ENCODE measurements at regions not wholly inside any gene's neighbourhood (a gene's known extent, or its start where the extent isn't known, plus 50 kb on each side); places are given as distances from the start of the nearest gene placed in this dataset.

DNA sequence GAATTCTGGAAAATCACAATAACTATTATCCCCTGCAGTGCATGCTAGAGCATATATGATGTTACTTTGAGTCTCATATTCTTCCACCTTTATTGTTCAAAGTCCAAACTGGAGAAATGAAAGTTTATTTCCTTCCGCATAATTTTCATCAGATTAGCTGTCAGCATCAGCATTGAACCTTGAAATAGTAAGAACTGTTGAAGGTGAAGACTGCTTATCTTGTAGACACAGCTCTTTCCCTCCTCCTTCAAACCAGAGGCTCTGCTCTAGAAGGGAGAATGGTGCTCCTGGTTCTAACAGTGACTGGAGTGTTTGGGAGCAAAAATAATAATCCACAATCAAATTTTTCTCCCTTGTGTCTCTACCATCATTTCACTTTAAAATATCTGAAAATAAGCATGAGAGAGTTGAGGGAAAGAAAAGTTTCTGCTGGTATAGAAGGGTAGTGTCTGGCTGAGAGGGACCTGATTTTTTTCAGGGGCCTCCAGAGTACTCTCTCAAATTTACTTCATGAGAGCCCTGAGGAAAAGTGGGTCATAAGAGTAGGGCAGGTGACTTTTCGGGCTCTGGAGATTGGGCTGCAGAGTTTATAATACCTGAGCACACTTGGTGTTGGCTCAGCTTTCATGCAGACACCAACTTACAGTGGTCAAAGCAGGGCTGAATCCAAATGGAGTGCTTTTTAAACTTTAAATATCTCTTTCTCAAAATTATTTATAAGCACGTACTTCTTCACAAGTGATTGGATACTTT, 170.4 kb downstream of the ZDHHC21 start:
- Histone ChIP-seq H3K36me3 (no peaks in the 10 kb centered on the region), H3K27ac (peak overlapping the region in 1 of 4 donors; percentile 16), H3K4me3 (no peak overlapping the region), H3K4me1 (no peaks in the 10 kb centered on the region), H3K9me3 (no peaks in the 10 kb centered on the region), H3K27me3 (no peaks in the 10 kb centered on the region)
- TF ChIP-seq, protein P1, sequence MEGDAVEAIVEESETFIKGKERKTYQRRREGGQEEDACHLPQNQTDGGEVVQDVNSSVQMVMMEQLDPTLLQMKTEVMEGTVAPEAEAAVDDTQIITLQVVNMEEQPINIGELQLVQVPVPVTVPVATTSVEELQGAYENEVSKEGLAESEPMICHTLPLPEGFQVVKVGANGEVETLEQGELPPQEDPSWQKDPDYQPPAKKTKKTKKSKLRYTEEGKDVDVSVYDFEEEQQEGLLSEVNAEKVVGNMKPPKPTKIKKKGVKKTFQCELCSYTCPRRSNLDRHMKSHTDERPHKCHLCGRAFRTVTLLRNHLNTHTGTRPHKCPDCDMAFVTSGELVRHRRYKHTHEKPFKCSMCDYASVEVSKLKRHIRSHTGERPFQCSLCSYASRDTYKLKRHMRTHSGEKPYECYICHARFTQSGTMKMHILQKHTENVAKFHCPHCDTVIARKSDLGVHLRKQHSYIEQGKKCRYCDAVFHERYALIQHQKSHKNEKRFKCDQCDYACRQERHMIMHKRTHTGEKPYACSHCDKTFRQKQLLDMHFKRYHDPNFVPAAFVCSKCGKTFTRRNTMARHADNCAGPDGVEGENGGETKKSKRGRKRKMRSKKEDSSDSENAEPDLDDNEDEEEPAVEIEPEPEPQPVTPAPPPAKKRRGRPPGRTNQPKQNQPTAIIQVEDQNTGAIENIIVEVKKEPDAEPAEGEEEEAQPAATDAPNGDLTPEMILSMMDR (IDR thresholded peaks at IDR 0.05), result no peak
- TF ChIP-seq POLR2A (IDR thresholded peaks at IDR 0.05) (no peak), POLR2AphosphoS5 (IDR thresholded peaks at IDR 0.05) (no peak)
- 75 to 78% methylated on average over 3 of the region's 3 CpGs for WGBS, 2 donors
- ATAC-seq (ENCODE audit: low FRiP score in 2 of 2) (no peak), DNase-seq (peak in 1 of 2 donors; percentile 40)

DNA sequence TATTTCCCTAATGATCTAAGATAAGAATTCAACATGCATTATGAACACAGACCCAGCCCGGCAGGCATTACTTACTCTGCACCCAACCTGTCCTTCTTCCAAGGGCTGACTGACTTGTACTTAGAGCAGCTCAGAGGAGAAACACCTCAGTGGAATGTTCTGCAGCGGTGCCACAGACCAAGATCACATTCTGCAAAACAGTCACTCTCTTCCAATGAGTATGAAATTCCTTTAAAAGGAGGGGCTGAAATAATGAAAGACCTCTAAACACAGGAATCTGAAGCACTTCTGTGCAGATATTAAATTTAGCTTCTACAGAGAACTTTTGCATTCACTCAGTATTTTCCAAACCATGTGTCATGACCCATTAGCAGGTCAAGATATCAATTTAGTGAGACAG, 172.9 kb downstream of the ZDHHC21 start:
- ATAC-seq (ENCODE audit: low FRiP score in 2 of 2) (no peak), DNase-seq (no peak)
- H3K4me1 ChIP-seq, result no peaks in the 10 kb centered on the region
- no peak overlapping the region for H3K27ac ChIP-seq
- no peak for TF ChIP-seq POLR2AphosphoS5 (IDR thresholded peaks at IDR 0.05)
- WGBS, 2 donors, result 57 to 78% methylated on average over 2 of the region's 2 CpGs
- H3K36me3 ChIP-seq, result no peaks in the 10 kb centered on the region
- no peaks in the 10 kb centered on the region for H3K27me3 ChIP-seq
- H3K9me3 ChIP-seq, result no peaks in the 10 kb centered on the region
- H3K4me3 ChIP-seq, result no peak overlapping the region

DNA sequence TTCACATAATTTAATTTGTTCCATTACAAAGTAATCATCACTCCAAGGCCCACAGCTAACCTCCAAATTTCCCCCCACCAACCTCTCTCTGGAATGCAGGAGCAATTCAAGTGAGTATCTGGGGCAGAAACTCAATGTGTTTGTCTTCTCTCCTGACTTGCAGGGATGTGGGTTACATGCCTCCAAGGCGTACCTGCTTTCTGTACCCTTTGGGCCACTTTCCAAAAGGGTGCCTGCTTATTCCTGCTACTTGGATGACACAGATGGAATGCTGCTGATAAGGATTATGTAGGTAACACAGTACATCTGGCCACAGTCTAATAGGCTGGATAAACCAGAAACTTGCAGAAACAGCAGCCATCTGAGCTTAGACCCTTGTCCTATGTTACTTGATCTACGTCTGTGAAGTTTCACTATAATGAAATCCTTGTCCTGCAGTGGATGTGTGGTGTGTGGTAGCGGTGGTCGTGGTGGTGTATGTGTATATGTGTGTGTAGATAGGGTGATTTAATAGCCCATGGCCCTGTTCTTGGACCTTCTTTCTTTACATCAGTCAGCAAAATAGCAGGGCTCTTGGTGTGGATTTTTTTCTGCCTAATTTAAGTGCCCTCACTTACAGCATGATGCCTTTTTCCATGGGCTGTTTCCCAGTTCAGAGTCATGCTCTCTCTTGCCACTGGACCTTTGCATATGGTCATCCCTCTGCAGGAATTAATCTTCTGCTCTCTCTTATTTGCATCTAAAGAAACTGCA, 175.9 kb downstream of the ZDHHC21 start:
- TF ChIP-seq, protein P1 (IDR thresholded peaks at IDR 0.05), result no peak
- TF ChIP-seq EP300 (IDR thresholded peaks at IDR 0.05) (no peak), POLR2A (IDR thresholded peaks at IDR 0.05) (no peak), POLR2AphosphoS5 (IDR thresholded peaks at IDR 0.05) (no peak)
- 90 to 92% methylated on average over 4 of the region's 4 CpGs for WGBS, 2 donors
- Histone ChIP-seq H3K27me3 (no peaks in the 10 kb centered on the region), H3K9me3 (no peaks in the 10 kb centered on the region), H3K36me3 (no peaks in the 10 kb centered on the region), H3K27ac (no peak overlapping the region), H3K4me3 (no peak overlapping the region), H3K4me1 (no peaks in the 10 kb centered on the region)
- no peak for ATAC-seq (ENCODE audit: low FRiP score in 2 of 2)
- DNase-seq, result no peak

DNA sequence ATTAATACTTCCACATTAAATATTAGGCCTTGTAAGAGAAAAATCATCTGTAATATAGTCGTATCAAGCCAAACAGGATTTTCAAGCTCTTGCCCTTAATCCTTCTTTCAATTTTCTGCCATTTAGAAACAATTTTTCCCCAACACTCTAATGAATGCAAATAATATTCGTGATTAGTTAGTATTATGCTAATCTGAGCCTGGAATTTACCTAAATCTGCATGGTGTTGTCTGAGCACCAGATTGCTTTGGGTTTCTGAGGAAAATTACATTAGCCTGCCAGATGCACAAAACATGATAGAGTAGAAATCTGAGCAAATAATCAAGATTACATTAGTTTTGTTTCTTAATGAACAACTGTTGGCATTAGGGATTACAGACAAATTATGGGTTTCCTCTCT, 176.6 kb downstream of the ZDHHC21 start:
- ATAC-seq (ENCODE audit: low FRiP score in 2 of 2) (no peak), DNase-seq (no peak)
- Histone ChIP-seq H3K4me3 (no peak overlapping the region), H3K9me3 (no peaks in the 10 kb centered on the region), H3K4me1 (no peaks in the 10 kb centered on the region), H3K36me3 (no peaks in the 10 kb centered on the region), H3K27me3 (no peaks in the 10 kb centered on the region), H3K27ac (no peak overlapping the region)
- WGBS, 2 donors, result 82 to 89% methylated on average over 2 of the region's 2 CpGs
- TF ChIP-seq, protein P1 (IDR thresholded peaks at IDR 0.05), result no peak
- TF ChIP-seq POLR2AphosphoS5 (IDR thresholded peaks at IDR 0.05) (no peak), EP300 (IDR thresholded peaks at IDR 0.05) (no peak), POLR2A (IDR thresholded peaks at IDR 0.05) (no peak)

DNA sequence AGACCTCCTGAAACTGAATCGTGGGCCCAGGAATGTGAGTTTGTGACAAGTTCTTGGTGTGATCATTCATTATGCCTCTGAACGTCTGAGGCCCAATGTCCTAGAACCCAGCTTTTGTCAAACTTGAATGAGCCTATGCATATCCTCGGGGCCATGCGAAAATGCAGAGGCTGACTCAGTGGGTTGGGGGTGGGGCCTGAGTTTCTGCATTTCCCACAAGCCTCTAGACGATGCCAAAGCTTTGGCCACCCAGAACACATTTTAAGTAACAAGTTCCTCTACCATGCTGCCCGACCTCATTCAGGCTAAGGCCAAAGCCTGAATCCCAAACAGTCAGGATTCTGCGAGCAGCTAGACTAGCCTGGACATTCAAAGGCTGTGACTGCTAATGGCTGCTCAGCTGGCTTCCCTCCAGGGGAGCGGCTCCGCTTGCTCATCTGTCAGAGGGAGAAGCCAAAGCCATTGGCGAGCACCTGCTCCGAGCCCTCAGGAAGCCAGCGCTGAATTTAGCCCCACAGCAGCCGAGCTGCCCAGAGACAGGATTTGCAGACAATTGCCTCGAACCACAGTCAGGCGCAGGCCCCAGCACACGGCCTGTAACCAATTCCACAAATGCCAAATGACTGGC, 177.5 kb downstream of the ZDHHC21 start:
- Histone ChIP-seq H3K4me3 (no peak overlapping the region), H3K4me1 (no peaks in the 10 kb centered on the region), H3K36me3 (no peaks in the 10 kb centered on the region), H3K9me3 (no peaks in the 10 kb centered on the region), H3K27ac (no peak overlapping the region), H3K27me3 (no peaks in the 10 kb centered on the region)
- peak in 1 of 2 donors; percentile 40 for ATAC-seq (ENCODE audit: low FRiP score in 2 of 2)
- peak in 1 of 2 donors; percentile 17 for DNase-seq
- no peak for TF ChIP-seq EP300 (IDR thresholded peaks at IDR 0.05)
- no peak for TF ChIP-seq POLR2AphosphoS5 (IDR thresholded peaks at IDR 0.05)
- TF ChIP-seq, protein P1 (IDR thresholded peaks at IDR 0.05), result no peak
- TF ChIP-seq POLR2A (IDR thresholded peaks at IDR 0.05), result no peak
- WGBS, 2 donors, result 73 to 91% methylated on average over 13 to 16 of the region's 16 CpGs
